ENCODE measurements at regions not wholly inside any gene's neighbourhood (a gene's known extent, or its start where the extent isn't known, plus 50 kb on each side); places are given as distances from the start of the nearest gene placed in this dataset.

- no peak for TF ChIP-seq CTCF (IDR thresholded peaks at IDR 0.05)
- no peak overlapping the region for H3K27ac ChIP-seq
- no peak for ATAC-seq
- H3K4me1 ChIP-seq: no peaks in the 10 kb centered on the region
- H3K4me3 ChIP-seq: no peak overlapping the region
- H3K36me3 ChIP-seq: no peaks in the 10 kb centered on the region
- H3K9me3 ChIP-seq: no peaks in the 10 kb centered on the region
- H3K27me3 ChIP-seq: no peaks in the 10 kb centered on the region
- DNase-seq: no peak
- intact Hi-C loops (cut with DNase I): no loop called here
Observed at GRCh38 chrX:45773572-45773971, 572.9 kb upstream of the DIPK2B start.

- DNase-seq: peak; percentile 67
- Histone ChIP-seq H3K27me3 (no peaks in the 10 kb centered on the region), H3K9me3 (no peaks in the 10 kb centered on the region), H3K4me3 (peak overlapping the region; percentile 57), H3K4me1 (no peaks in the 10 kb centered on the region), H3K36me3 (no peaks in the 10 kb centered on the region), H3K27ac (peak overlapping the region; percentile 88)
- ATAC-seq: peak; percentile 31
- intact Hi-C loops (cut with DNase I): no loop called here
- TF ChIP-seq CTCF (IDR thresholded peaks at IDR 0.05): no peak
Observed at GRCh38 chrX:45771560-45772340, 571.1 kb upstream of the DIPK2B start.

GRCh38 chrX:45771114-45771513 is 570.4 kb upstream of the DIPK2B start:
- Histone ChIP-seq H3K4me3 (peak overlapping the region; percentile 57), H3K9me3 (no peaks in the 10 kb centered on the region), H3K4me1 (no peaks in the 10 kb centered on the region), H3K27ac (peak overlapping the region; percentile 88), H3K36me3 (no peaks in the 10 kb centered on the region), H3K27me3 (no peaks in the 10 kb centered on the region)
- no peak for TF ChIP-seq CTCF (IDR thresholded peaks at IDR 0.05)
- intact Hi-C loops (cut with DNase I): no loop called here
- DNase-seq: no peak
- peak; percentile 54 for ATAC-seq

- intact Hi-C loops (cut with DNase I): no loop called here
- Histone ChIP-seq H3K27me3 (no peaks in the 10 kb centered on the region), H3K27ac (peak overlapping the region; percentile 88), H3K9me3 (no peaks in the 10 kb centered on the region), H3K4me1 (peaks cover 7% of the 10 kb centered on the region), H3K36me3 (no peaks in the 10 kb centered on the region), H3K4me3 (peak overlapping the region; percentile 57)
- no peak for TF ChIP-seq CTCF (IDR thresholded peaks at IDR 0.05)
- DNase-seq (peak; percentile 85), ATAC-seq (peak; percentile 95)
Observed at GRCh38 chrX:45769761-45770582, 569.3 kb upstream of the DIPK2B start.

GRCh38 chrX:45768666-45769236 is 568.1 kb upstream of the DIPK2B start:
- Histone ChIP-seq H3K4me3 (peak overlapping the region; percentile 57), H3K9me3 (no peaks in the 10 kb centered on the region), H3K4me1 (peaks cover 12% of the 10 kb centered on the region), H3K36me3 (no peaks in the 10 kb centered on the region), H3K27ac (peak overlapping the region; percentile 88), H3K27me3 (no peaks in the 10 kb centered on the region)
- no peak for TF ChIP-seq CTCF (IDR thresholded peaks at IDR 0.05)
- no peak for DNase-seq
- no peak for ATAC-seq
- intact Hi-C loops (cut with DNase I): no loop called here

All from upper lobe of right lung (tissue), 1 donor.